Loucy (cell line): ENCODE measurements at regions not wholly inside any gene's neighbourhood (a gene's known extent, or its start where the extent isn't known, plus 50 kb on each side); places are given as distances from the start of the nearest gene placed in this dataset.
A peak's percentile ranks its signal among the peaks of the same experiment; 100 is the strongest.

ENCODE experiments used
- H2AFZ ChIP-seq: fragments of 200-600 bp; sonication (generic); 2 replicates; pipeline ENCODE4 v1.6.0; 2016; ENCODE audit warnings: antibody characterized with exemption, mild to moderate bottlenecking, low read length, moderate library complexity
- H3F3A ChIP-seq: fragments of 200-600 bp; 2 replicates; pipeline ENCODE4 v1.6.0; 2016; ENCODE audit warnings: antibody characterized with exemption, low read depth, mild to moderate bottlenecking
- H3K27me3 ChIP-seq: fragments of 200-600 bp; sonication (generic); 2 replicates; pipeline ENCODE4 v1.6.1; 2014; ENCODE audit warnings: low read length, mild to moderate bottlenecking; ENCODE audit not compliant: insufficient read depth, poor library complexity, severe bottlenecking
- H3K36me3 ChIP-seq: fragments of 200-600 bp; sonication (generic); 2 replicates; pipeline ENCODE4 v1.6.1; 2016; ENCODE audit warnings: low read length; ENCODE audit not compliant: insufficient read depth
- H3K4me1 ChIP-seq: fragments of 200-600 bp; sonication (generic); 2 replicates; pipeline ENCODE4 v1.5.1; 2014; ENCODE audit warnings: low read length, mild to moderate bottlenecking; ENCODE audit not compliant: insufficient read depth, poor library complexity, severe bottlenecking
- H3K4me2 ChIP-seq: fragments of 200-600 bp; sonication (generic); 2 replicates; pipeline ENCODE4 v1.6.0; 2014; ENCODE audit warnings: antibody characterized with exemption, low read length, low read depth, mild to moderate bottlenecking; ENCODE audit not compliant: poor library complexity, severe bottlenecking
- H3K4me3 ChIP-seq: fragments of 200-600 bp; sonication (generic); 2 replicates; pipeline ENCODE4 v1.5.1; 2014; ENCODE audit warnings: low read length, mild to moderate bottlenecking, mixed read lengths; ENCODE audit not compliant: poor library complexity, severe bottlenecking
- H3K79me2 ChIP-seq: fragments of 200-600 bp; sonication (generic); 2 replicates; pipeline ENCODE4 v1.6.1; 2014; ENCODE audit warnings: low read length; ENCODE audit not compliant: insufficient read depth
- H3K9ac ChIP-seq: fragments of 200-600 bp; sonication (generic); 2 replicates; pipeline ENCODE4 v1.6.0; 2014; ENCODE audit warnings: mild to moderate bottlenecking, low read depth, low read length, moderate library complexity; ENCODE audit not compliant: poor library complexity, severe bottlenecking
- H3K9me2 ChIP-seq: fragments of 200-600 bp; sonication (generic); replicated peaks from 2 replicates; pipeline ENCODE4 v1.6.1; 2016; ENCODE audit warnings: low read depth, low read length, mixed read lengths
- H3K9me3 ChIP-seq: fragments of 200-600 bp; sonication (generic); 2 replicates; pipeline ENCODE4 v1.6.1; 2014; ENCODE audit warnings: mild to moderate bottlenecking, antibody characterized with exemption, low read length, low read depth; ENCODE audit not compliant: insufficient read depth
- H4K20me1 ChIP-seq: fragments of 200-600 bp; sonication (generic); 2 replicates; pipeline ENCODE4 v1.6.0; 2014; ENCODE audit warnings: antibody characterized with exemption, low read length, mild to moderate bottlenecking; ENCODE audit not compliant: insufficient read depth, poor library complexity, severe bottlenecking
- EZH2phosphoT487 ChIP-seq: fragments of 200-600 bp; IDR thresholded peaks from 2 replicates; pipeline ENCODE4 v1.6.1; 2018; ENCODE audit warnings: antibody characterized with exemption, mild to moderate bottlenecking, moderate library complexity, borderline replicate concordance
- TF ChIP-seq, protein P1 (sequence below): fragments of 200-600 bp; sonication (generic); conservative IDR thresholded peaks from 2 replicates; pipeline ENCODE4 v1.5.1; 2014; ENCODE audit warnings: mild to moderate bottlenecking, antibody characterized with exemption, low read length

DNA sequence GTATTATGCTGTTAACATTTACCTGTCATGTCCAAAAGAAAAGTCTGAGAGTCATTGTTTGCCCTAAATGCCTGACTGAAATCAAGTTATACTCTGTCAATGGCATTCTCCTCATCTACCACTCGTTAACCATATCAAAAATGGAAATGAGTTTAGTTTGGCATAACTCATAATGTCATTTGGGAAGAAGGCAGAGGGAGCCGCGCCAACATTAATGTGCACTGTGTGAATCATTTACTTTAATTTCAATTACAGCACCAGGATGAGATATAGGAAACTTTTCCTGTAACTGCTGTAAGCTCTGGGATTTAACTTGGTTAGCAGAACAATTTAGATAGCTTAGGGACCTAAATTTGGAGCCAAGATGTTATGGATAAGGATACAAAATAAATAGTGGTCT lies 871.2 kb upstream of the POU3F3 start:
- no peak overlapping the region for H3K9ac ChIP-seq
- H3K79me2 ChIP-seq, result no peaks in the 10 kb centered on the region
- H3K4me3 ChIP-seq, result no peak overlapping the region
- TF ChIP-seq, protein P1, sequence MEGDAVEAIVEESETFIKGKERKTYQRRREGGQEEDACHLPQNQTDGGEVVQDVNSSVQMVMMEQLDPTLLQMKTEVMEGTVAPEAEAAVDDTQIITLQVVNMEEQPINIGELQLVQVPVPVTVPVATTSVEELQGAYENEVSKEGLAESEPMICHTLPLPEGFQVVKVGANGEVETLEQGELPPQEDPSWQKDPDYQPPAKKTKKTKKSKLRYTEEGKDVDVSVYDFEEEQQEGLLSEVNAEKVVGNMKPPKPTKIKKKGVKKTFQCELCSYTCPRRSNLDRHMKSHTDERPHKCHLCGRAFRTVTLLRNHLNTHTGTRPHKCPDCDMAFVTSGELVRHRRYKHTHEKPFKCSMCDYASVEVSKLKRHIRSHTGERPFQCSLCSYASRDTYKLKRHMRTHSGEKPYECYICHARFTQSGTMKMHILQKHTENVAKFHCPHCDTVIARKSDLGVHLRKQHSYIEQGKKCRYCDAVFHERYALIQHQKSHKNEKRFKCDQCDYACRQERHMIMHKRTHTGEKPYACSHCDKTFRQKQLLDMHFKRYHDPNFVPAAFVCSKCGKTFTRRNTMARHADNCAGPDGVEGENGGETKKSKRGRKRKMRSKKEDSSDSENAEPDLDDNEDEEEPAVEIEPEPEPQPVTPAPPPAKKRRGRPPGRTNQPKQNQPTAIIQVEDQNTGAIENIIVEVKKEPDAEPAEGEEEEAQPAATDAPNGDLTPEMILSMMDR, result no peak
- no peak for TF ChIP-seq EZH2phosphoT487
- H3K27me3 ChIP-seq, result no peaks in the 10 kb centered on the region
- H4K20me1 ChIP-seq, result no peaks in the 10 kb centered on the region
- H3K4me2 ChIP-seq, result no peak overlapping the region
- no peaks in the 10 kb centered on the region for H3K9me3 ChIP-seq
- H3K4me1 ChIP-seq, result no peaks in the 10 kb centered on the region
- no peaks in the 10 kb centered on the region for H3K9me2 ChIP-seq
- H3F3A ChIP-seq, result no peaks in the 10 kb centered on the region
- no peak overlapping the region for H2AFZ ChIP-seq
- H3K36me3 ChIP-seq, result no peaks in the 10 kb centered on the region

DNA sequence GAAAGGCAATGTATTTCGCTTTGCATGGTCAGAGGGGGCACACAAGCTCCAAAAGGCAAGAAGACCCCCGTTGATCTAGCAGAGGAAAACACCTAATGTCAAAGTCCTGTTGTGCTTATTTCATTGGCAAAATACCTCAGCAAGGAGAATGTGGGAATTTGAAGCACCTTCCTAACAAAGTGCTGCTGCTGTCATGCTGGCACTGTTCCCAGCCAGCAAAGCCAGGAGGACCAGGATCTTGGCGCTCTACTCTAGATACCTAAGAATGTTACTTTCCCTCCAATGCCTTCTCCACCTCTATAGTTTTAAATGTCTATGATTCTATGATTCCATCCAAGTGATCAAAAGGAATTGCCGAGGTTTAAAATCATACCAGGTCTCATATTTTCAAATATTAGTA lies 867.9 kb upstream of the POU3F3 start:
- H3K4me2 ChIP-seq, result no peak overlapping the region
- H3K9ac ChIP-seq, result no peak overlapping the region
- no peaks in the 10 kb centered on the region for H3K9me3 ChIP-seq
- no peaks in the 10 kb centered on the region for H3K4me1 ChIP-seq
- H3K4me3 ChIP-seq, result no peak overlapping the region
- no peaks in the 10 kb centered on the region for H4K20me1 ChIP-seq
- no peak overlapping the region for H2AFZ ChIP-seq
- no peaks in the 10 kb centered on the region for H3K27me3 ChIP-seq
- TF ChIP-seq, protein P1, result no peak
- no peak for TF ChIP-seq EZH2phosphoT487
- H3K36me3 ChIP-seq, result no peaks in the 10 kb centered on the region
- no peaks in the 10 kb centered on the region for H3K9me2 ChIP-seq
- H3F3A ChIP-seq, result no peaks in the 10 kb centered on the region
- H3K79me2 ChIP-seq, result no peaks in the 10 kb centered on the region

DNA sequence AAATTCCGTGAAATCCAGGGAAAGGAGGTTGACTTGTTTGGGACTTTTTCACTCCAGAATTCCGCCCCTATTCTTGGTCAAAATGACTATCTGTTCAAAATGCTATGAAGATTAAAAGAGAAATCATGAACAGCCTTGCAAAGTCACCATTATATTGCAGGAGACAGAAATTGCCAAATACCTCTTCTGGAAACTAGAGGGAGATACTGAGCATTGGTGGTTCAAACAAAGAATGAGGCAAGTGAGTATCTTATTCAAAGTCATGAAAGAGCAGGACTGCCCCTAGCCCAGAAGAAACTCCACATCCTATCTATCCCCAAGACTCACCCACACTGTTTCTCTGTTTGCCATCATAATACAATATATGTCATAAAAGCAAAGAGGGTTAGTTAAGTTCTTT lies 862.3 kb upstream of the POU3F3 start:
- Histone ChIP-seq H3K27me3 (no peaks in the 10 kb centered on the region), H3K36me3 (no peaks in the 10 kb centered on the region), H2AFZ (no peak overlapping the region), H4K20me1 (no peaks in the 10 kb centered on the region), H3K9ac (no peak overlapping the region), H3K4me1 (no peaks in the 10 kb centered on the region), H3K4me2 (no peak overlapping the region), H3F3A (no peaks in the 10 kb centered on the region), H3K9me3 (no peaks in the 10 kb centered on the region), H3K79me2 (no peaks in the 10 kb centered on the region), H3K4me3 (no peak overlapping the region), H3K9me2 (no peaks in the 10 kb centered on the region)
- TF ChIP-seq EZH2phosphoT487, result no peak
- TF ChIP-seq, protein P1, result peak; percentile 61
